D721Med (cell line): ENCODE measurements at regions not wholly inside any gene's neighbourhood (a gene's known extent, or its start where the extent isn't known, plus 50 kb on each side); places are given as distances from the start of the nearest gene placed in this dataset.

Experiments
- DNase-seq: peaks from one replicate; pipeline ENCODE4 v3.0.0; 2011; ENCODE audit warnings: low spot score; ENCODE audit not compliant: insufficient read length
- FAIRE-seq: peaks from 2 replicates; lab custom pipeline; 2011; peaks lifted over from hg19 to GRCh38; lab: Jason Lieb, UNC
- CTCF ChIP-seq: IDR thresholded peaks from 2 replicates; pipeline ENCODE4 v1.5.1; 2012; ENCODE audit warnings: mild to moderate bottlenecking, control low read depth; ENCODE audit not compliant: insufficient read depth; ENCODE audit errors: missing control alignments

GRCh38 chr2:226077031-226077430 lies 677.5 kb downstream of the NYAP2 start:
- FAIRE-seq: no peak
- no peak for TF ChIP-seq CTCF
- no peak for DNase-seq

GRCh38 chr2:226076529-226076928 lies 677.0 kb downstream of the NYAP2 start:
- no peak for DNase-seq
- TF ChIP-seq CTCF: no peak
- FAIRE-seq: no peak

GRCh38 chr2:226074391-226074790 lies 674.9 kb downstream of the NYAP2 start:
- FAIRE-seq: no peak
- no peak for DNase-seq
- no peak for TF ChIP-seq CTCF

- FAIRE-seq (peak; percentile 25), DNase-seq (no peak)
- TF ChIP-seq CTCF: no peak
These were observed 674.1 kb downstream of the NYAP2 start for GRCh38 chr2:226073496-226074160.

- no peak for TF ChIP-seq CTCF
- no peak for DNase-seq
- peak; percentile 69 for FAIRE-seq
These were observed 667.4 kb downstream of the NYAP2 start for GRCh38 chr2:226066873-226067272.

GRCh38 chr2:226066391-226066790 lies 666.9 kb downstream of the NYAP2 start:
- no peak for TF ChIP-seq CTCF
- DNase-seq: no peak
- no peak for FAIRE-seq

- DNase-seq (no peak), FAIRE-seq (no peak)
- no peak for TF ChIP-seq CTCF
These were observed 665.5 kb downstream of the NYAP2 start for GRCh38 chr2:226064932-226065570.
